ENCODE measurements at regions not wholly inside any gene's neighbourhood (a gene's known extent, or its start where the extent isn't known, plus 50 kb on each side); places are given as distances from the start of the nearest gene placed in this dataset.

DNA sequence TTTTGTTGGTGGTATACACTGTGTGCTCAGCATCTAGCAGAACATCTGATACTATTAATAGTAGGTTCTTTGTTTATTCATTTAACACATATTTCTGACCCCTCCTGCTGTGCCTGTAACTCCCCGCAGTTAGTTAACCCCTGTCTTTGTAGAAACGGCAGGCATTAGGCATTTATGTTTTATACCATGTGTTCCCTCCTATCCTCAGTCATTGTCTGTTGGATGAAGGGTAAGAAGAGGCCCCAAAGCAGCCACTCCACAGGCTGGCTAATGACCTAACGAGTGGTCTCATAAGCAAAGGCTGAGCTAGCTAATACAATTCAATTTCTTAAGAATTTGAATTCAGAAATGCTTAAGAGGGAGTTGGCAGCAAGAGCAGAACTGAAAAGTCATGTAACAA, 170.8 kb downstream of the TMX1 start:
- H3K27me3 ChIP-seq (ENCODE audit: low read length) = no peaks in the 10 kb centered on the region
- no peaks in the 10 kb centered on the region for H3F3A ChIP-seq (ENCODE audit: insufficient read depth)
- no peak for TF ChIP-seq EZH2phosphoT487 (conservative IDR thresholded peaks at IDR 0.05; ENCODE audit: low read length)
- TF ChIP-seq, protein P1, sequence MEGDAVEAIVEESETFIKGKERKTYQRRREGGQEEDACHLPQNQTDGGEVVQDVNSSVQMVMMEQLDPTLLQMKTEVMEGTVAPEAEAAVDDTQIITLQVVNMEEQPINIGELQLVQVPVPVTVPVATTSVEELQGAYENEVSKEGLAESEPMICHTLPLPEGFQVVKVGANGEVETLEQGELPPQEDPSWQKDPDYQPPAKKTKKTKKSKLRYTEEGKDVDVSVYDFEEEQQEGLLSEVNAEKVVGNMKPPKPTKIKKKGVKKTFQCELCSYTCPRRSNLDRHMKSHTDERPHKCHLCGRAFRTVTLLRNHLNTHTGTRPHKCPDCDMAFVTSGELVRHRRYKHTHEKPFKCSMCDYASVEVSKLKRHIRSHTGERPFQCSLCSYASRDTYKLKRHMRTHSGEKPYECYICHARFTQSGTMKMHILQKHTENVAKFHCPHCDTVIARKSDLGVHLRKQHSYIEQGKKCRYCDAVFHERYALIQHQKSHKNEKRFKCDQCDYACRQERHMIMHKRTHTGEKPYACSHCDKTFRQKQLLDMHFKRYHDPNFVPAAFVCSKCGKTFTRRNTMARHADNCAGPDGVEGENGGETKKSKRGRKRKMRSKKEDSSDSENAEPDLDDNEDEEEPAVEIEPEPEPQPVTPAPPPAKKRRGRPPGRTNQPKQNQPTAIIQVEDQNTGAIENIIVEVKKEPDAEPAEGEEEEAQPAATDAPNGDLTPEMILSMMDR (IDR thresholded peaks at IDR 0.05; ENCODE audit: insufficient read depth, low read length, poor library complexity, severe bottlenecking) = no peak
- no peak overlapping the region for H2AFZ ChIP-seq (ENCODE audit: low read depth, low read length, severe bottlenecking)
- no peak overlapping the region for H3K4me2 ChIP-seq (ENCODE audit: low read depth, low read length, poor library complexity, severe bottlenecking)
- no peak overlapping the region for H3K9ac ChIP-seq (ENCODE audit: low read length)
- no peaks in the 10 kb centered on the region for H3K9me2 ChIP-seq (replicated peaks; ENCODE audit: insufficient read depth, low read length)
- H3K9me3 ChIP-seq (ENCODE audit: insufficient read depth, low read length) = no peaks in the 10 kb centered on the region
- no peaks in the 10 kb centered on the region for H3K36me3 ChIP-seq (ENCODE audit: low read length)
- no peaks in the 10 kb centered on the region for H4K20me1 ChIP-seq (ENCODE audit: low read depth, low read length)
- no peak overlapping the region for H3K27ac ChIP-seq (ENCODE audit: low read depth, low read length)
- no peaks in the 10 kb centered on the region for H3K79me2 ChIP-seq (ENCODE audit: insufficient read depth, low read length)
- H3K4me3 ChIP-seq (ENCODE audit: insufficient read depth, low read length, poor library complexity, severe bottlenecking) = no peak overlapping the region

DNA sequence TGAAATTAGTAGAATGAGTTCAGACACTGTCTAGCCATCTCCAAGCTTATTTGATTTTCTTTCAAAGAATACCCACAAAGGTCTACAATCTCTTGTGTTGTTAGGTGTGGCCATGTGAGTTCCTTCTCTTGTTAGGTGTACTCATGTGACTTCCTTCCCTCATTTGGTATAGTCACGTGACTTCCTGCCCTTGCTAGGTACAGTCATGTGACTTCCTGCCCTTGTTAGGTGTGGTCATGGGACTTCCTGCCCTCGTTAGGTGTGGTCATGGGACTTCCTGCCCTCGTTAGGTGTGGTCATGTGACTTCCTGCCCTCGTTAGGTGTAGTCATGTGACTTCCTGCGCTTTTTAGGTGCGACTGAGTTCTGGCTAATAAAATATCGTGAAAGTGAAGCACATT, 179.6 kb downstream of the TMX1 start:
- no peak overlapping the region for H3K4me3 ChIP-seq (ENCODE audit: insufficient read depth, low read length, poor library complexity, severe bottlenecking)
- H3K9me3 ChIP-seq (ENCODE audit: insufficient read depth, low read length) = peaks cover 10% of the 10 kb centered on the region; the same call in 1 of the 2 replicates
- H3K9ac ChIP-seq (ENCODE audit: low read length) = no peak overlapping the region
- H3K79me2 ChIP-seq (ENCODE audit: insufficient read depth, low read length) = no peaks in the 10 kb centered on the region
- H4K20me1 ChIP-seq (ENCODE audit: low read depth, low read length) = no peaks in the 10 kb centered on the region
- no peak overlapping the region for H3K4me2 ChIP-seq (ENCODE audit: low read depth, low read length, poor library complexity, severe bottlenecking)
- H3K27ac ChIP-seq (ENCODE audit: low read depth, low read length) = no peak overlapping the region
- no peak for TF ChIP-seq EZH2phosphoT487 (conservative IDR thresholded peaks at IDR 0.05; ENCODE audit: low read length)
- TF ChIP-seq, protein P1 (IDR thresholded peaks at IDR 0.05; ENCODE audit: insufficient read depth, low read length, poor library complexity, severe bottlenecking) = no peak
- H3K9me2 ChIP-seq (replicated peaks; ENCODE audit: insufficient read depth, low read length) = no peaks in the 10 kb centered on the region
- H2AFZ ChIP-seq (ENCODE audit: low read depth, low read length, severe bottlenecking) = no peak overlapping the region
- no peaks in the 10 kb centered on the region for H3F3A ChIP-seq (ENCODE audit: insufficient read depth)
- no peaks in the 10 kb centered on the region for H3K27me3 ChIP-seq (ENCODE audit: low read length)
- H3K36me3 ChIP-seq (ENCODE audit: low read length) = no peaks in the 10 kb centered on the region

DNA sequence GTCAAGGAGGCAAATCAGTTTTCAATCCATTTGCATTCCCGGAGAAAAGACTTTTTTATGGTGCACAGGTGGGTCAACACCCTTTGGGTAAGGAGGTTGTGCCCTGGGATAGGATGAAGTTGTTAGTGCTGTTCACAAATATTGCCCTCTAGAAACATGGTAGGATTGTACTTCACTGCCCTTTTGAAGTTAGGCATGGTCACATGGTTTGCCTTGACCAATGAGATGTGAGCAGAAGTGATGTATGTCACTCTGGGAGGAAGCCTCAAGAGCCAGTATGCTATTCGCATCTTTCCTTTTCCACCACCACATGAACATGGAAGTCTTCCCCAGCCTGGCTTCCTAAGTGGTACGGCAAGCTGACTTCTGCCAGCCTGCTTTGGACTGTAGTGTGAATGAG, 182.7 kb downstream of the TMX1 start:
- no peak overlapping the region for H2AFZ ChIP-seq (ENCODE audit: low read depth, low read length, severe bottlenecking)
- H3K9me3 ChIP-seq (ENCODE audit: insufficient read depth, low read length) = peaks cover 10% of the 10 kb centered on the region; the same call in 1 of the 2 replicates
- H3K9ac ChIP-seq (ENCODE audit: low read length) = no peak overlapping the region
- H3K27ac ChIP-seq (ENCODE audit: low read depth, low read length) = no peak overlapping the region
- H3K9me2 ChIP-seq (replicated peaks; ENCODE audit: insufficient read depth, low read length) = no peaks in the 10 kb centered on the region
- TF ChIP-seq EZH2phosphoT487 (conservative IDR thresholded peaks at IDR 0.05; ENCODE audit: low read length) = no peak
- TF ChIP-seq, protein P1 (IDR thresholded peaks at IDR 0.05; ENCODE audit: insufficient read depth, low read length, poor library complexity, severe bottlenecking) = no peak
- no peak overlapping the region for H3K4me3 ChIP-seq (ENCODE audit: insufficient read depth, low read length, poor library complexity, severe bottlenecking)
- H3K79me2 ChIP-seq (ENCODE audit: insufficient read depth, low read length) = no peaks in the 10 kb centered on the region
- H4K20me1 ChIP-seq (ENCODE audit: low read depth, low read length) = no peaks in the 10 kb centered on the region
- no peaks in the 10 kb centered on the region for H3F3A ChIP-seq (ENCODE audit: insufficient read depth)
- no peaks in the 10 kb centered on the region for H3K36me3 ChIP-seq (ENCODE audit: low read length)
- no peak overlapping the region for H3K4me2 ChIP-seq (ENCODE audit: low read depth, low read length, poor library complexity, severe bottlenecking)
- H3K27me3 ChIP-seq (ENCODE audit: low read length) = no peaks in the 10 kb centered on the region
